Central memory CD4-positive, alpha-beta T cell (primary cell): ENCODE measurements at regions not wholly inside any gene's neighbourhood (a gene's known extent, or its start where the extent isn't known, plus 50 kb on each side); places are given as distances from the start of the nearest gene placed in this dataset.
"Not testable (repeated sequence)": the region's sequence is repeated elsewhere in the genome, so short reads cannot be mapped to it uniquely, and the experiment has no call there.

Experiments used
- DNase-seq: peaks from one replicate; pipeline ENCODE4 v3.0.0; 2022

GRCh38 chr11:67759321-67759720 is 84.9 kb upstream of the ALDH3B2 start:
- DNase-seq: not testable (repeated sequence)

- not testable (repeated sequence) for DNase-seq
Observed at GRCh38 chr11:67758467-67758866, 84.0 kb upstream of the ALDH3B2 start.

- DNase-seq: not testable (repeated sequence)
Observed at GRCh38 chr11:67758009-67758408, 83.6 kb upstream of the ALDH3B2 start.

- DNase-seq: not testable (repeated sequence)
Observed at GRCh38 chr11:67753820-67754219, 79.4 kb upstream of the ALDH3B2 start.

- no peak for DNase-seq
Observed at GRCh38 chr11:67745181-67745726, 70.8 kb upstream of the ALDH3B2 start.

GRCh38 chr11:67744231-67744630 is 69.8 kb upstream of the ALDH3B2 start:
- not testable (repeated sequence) for DNase-seq

- DNase-seq: not testable (repeated sequence)
Observed at GRCh38 chr11:67738231-67738630, 63.8 kb upstream of the ALDH3B2 start.

- not testable (repeated sequence) for DNase-seq
Observed at GRCh38 chr11:67737562-67738080, 63.2 kb upstream of the ALDH3B2 start.

GRCh38 chr11:67732045-67732787 is 57.8 kb upstream of the ALDH3B2 start:
- DNase-seq: peak; percentile 17

GRCh38 chr11:67731583-67731982 is 57.2 kb upstream of the ALDH3B2 start:
- no peak for DNase-seq

GRCh38 chr11:67728163-67728571 is 53.7 kb upstream of the ALDH3B2 start:
- DNase-seq: not testable (repeated sequence)

- not testable (repeated sequence) for DNase-seq
Observed at GRCh38 chr11:67727066-67728040, 52.9 kb upstream of the ALDH3B2 start.
